IPS-NIHi7 (cell line): ENCODE measurements at regions not wholly inside any gene's neighbourhood (a gene's known extent, or its start where the extent isn't known, plus 50 kb on each side); places are given as distances from the start of the nearest gene placed in this dataset.
"Not testable (repeated sequence)": the region's sequence is repeated elsewhere in the genome, so short reads cannot be mapped to it uniquely, and the experiment has no call there.

Experiments used
- DNase-seq: peaks from one replicate; pipeline ENCODE4 v3.0.0; 2012; ENCODE audit warnings: mixed read lengths; ENCODE audit errors: extremely low spot score

DNA sequence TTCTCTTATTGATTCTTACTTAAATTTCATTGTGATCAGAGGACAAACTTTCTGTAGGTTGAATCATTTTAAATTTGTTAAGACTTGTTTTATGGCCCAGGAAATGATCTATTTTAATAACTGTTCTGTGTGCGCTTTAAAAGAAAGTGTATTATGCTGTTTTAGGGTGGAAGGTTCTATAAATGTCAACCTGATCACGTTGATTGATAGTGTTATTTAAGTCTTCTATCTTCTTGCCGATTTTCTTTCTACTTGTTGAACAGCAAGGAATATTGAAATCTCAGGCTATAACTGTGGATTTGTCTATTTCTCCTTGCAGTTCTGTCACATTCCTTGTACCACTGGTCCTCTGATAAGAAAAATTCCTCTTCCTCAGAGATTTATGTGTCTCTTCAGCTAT is 112.7 kb downstream of the TANC2 start:
- no peak for DNase-seq

DNA sequence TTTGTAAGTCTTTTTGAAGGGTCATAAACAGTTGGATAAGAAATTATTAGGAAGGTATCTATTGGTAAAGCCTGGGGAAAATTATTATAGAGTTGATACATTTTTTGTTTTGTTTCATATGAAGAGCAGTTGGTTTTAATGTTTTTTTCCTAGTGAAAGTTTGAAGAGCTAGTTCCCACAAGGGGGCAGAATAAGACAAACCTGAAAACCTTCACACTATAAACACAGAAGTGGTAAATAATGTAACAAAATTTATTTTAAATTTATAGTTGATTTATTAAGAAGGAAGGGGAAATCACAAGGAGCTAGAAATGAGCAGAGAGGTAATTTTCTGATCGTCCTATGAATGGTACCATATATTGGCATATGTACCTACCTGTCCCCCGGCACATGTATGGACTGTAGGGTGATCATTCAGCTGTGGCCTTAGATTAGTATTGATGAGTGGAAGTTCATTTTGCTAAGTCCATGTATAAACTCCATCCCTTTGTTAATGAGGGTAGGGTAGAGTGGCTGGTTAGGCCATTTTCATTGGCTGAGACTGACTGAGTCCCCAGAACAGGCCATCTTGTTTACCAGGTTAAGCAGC is 116.3 kb downstream of the TANC2 start:
- no peak for DNase-seq

GRCh38 chr17:63082952-63083351 is 116.9 kb downstream of the TANC2 start:
- DNase-seq, result no peak

- no peak for DNase-seq
Observed at GRCh38 chr17:63086483-63087185, 120.6 kb downstream of the TANC2 start.

DNA sequence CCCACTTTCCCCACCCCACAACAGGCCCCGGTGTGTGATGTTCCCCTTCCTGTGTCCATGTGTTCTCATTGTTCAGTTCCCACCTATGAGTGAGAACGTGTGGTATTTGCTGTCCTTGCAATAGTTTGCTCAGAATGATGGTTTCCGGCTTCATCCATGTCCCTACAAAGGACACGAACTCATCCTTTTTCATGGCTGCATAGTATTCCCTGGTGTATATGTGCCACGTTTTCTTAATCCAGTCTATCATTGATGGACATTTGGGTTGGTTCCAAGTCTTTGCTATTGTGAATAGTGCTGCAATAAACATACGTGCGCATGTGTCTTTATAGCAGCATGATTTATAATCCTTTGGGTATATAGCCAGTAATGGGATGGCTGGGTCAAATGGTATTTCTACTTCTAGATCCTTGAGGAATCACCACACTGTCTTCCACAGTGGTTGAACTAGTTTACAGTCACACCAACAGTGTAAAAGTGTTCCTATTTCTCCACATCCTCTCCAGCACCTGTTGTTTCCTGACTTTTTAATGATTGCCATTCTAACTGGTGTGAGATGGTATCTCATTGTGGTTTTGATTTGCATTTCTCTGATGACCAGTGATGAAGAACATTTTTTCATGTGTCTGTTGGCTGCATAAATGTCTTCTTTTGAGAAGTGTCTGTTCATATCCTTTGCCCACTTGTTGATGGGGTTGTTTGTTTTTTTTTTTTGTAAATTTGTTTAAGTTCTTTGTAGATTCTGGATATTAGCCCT is 124.5 kb downstream of the TANC2 start:
- not testable (repeated sequence) for DNase-seq

DNA sequence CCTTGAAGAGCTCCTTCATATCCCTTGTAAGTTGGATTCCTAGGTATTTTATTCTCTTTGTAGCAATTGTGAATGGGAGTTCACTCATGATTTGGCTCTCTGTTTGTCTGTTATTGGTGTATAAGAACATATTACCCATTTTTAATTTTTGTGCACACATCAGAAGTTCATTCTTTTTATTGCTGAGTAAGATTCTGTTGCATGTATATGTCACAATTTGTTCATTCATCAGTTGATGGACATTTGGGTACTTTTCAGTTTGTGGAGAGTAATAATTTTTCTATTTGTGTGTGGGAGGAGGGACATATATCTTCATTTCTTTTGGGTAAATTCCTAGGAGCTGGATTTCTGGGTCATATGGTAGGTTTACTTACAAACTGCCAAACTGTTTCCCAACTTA is 125.9 kb downstream of the TANC2 start:
- not testable (repeated sequence) for DNase-seq

DNA sequence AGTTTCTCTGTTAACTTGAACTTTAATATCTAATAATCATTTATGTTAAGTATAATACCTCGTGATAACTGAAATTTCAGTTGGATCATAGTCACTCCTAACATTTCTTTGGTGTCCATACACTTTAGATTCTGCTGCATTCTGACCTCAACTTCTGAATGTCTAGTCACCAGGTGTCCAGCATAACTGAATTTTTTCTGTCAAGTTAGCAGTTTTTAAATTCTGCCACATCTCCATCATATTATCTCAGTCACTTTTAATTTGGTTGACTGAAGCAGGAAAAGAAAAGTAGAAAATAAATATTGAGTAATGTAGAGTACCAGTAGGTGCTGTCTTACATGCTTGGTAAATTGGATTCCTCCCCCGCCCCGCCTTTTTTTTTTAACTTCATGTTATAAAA is 128.6 kb downstream of the TANC2 start:
- DNase-seq, result no peak

DNA sequence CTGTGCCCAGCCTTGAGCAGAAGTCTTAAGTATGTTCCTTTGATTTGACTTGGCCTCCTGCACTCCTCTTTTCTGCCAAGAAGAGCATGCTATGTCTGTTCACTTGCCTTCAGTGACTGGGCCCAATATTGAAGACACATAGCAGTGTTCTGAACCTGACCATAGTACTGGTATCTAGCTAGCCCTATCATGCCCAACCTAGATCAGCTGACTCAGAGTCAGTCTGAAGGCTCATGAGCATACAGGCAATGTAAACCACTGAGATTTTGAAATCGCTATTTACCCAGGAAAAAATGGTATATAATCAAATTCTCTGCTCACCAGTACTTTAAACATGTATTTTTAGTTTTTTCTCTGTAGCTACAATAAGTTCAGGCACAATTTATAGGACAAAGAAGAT is 129.4 kb downstream of the TANC2 start:
- DNase-seq, result no peak

GRCh38 chr17:63095879-63096278 is 129.8 kb downstream of the TANC2 start:
- no peak for DNase-seq

- DNase-seq, result no peak
Observed at GRCh38 chr17:63096426-63096825, 130.4 kb downstream of the TANC2 start.

DNA sequence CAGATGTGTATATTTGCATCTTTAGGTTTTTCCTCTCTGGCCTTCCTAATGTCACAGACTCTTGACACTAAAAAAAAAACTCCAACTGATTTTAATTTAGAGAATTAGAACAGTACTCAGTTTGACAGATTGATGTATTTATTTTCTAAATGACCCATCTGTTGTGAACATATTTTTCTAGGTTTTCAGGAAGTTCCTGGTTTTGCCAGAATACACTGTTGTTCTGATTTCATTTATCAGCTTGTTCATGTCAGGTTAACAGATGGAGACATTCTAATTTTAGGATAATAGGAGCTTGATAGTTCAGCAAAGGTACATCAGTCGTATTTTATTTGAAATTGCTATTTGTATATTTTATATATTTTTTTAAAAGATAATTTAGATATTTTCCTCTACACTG is 133.4 kb downstream of the TANC2 start:
- DNase-seq, result no peak

GRCh38 chr17:63102034-63102433 is 136.0 kb downstream of the TANC2 start:
- DNase-seq, result no peak

DNA sequence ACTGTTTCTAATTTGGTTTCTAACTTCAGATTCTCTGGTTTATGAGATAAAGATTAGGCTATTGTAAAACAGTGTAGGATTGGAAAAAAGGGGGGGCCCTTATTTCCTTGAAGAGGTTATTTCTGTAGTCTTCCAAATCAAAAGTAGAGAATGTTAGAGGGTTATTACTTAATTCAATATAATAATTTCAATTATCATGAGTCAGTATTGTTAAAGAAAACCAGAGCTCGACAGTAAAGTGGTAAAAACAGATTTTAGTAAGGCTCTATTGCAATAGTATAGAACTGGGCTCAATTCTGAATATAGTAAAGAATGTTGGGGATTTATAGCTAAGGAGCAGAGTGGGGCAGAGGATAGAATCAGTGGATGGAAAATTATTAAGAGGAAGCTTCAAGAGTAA is 140.0 kb downstream of the TANC2 start:
- DNase-seq, result no peak

- DNase-seq, result no peak
Observed at GRCh38 chr17:63109661-63110060, 143.6 kb downstream of the TANC2 start.

DNA sequence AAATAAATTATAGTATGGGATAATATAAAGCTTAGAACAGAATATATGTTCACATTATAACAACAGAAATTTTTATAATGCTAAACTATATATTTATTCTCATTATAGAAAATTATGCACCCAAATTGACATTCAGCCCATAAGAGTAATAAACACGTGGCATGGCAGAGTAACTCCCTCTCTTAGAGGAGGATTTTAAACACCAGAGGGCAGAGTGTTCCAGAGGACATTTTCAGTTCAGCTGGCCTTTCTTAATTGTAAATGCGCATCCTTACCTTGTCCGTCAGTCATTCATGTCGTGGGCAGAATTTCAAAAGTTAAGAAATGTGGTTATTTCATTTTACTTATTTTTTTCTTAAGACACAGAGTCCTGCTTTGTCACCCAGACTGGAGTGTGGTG is 147.1 kb downstream of the TANC2 start:
- DNase-seq, result peak; percentile 18

DNA sequence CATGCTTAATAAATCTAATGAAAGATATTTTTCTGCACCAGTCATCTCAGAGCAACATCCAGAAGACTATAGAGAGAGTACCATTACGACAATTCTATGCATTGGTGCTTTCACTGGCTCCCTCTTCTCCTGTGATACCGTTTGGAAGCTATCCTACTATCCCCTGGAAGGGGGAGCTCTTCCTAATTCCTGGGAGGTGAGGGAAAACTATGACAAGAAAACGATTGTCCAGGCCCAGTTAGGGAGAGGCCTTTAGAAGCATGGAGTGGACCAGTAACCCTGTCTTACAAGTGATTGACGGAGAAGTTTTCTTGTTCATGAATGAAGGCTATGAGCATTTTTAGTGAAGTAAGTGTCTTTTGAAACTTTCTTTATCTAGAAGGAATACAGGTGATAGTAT is 150.2 kb downstream of the TANC2 start:
- DNase-seq, result peak; percentile 54

DNA sequence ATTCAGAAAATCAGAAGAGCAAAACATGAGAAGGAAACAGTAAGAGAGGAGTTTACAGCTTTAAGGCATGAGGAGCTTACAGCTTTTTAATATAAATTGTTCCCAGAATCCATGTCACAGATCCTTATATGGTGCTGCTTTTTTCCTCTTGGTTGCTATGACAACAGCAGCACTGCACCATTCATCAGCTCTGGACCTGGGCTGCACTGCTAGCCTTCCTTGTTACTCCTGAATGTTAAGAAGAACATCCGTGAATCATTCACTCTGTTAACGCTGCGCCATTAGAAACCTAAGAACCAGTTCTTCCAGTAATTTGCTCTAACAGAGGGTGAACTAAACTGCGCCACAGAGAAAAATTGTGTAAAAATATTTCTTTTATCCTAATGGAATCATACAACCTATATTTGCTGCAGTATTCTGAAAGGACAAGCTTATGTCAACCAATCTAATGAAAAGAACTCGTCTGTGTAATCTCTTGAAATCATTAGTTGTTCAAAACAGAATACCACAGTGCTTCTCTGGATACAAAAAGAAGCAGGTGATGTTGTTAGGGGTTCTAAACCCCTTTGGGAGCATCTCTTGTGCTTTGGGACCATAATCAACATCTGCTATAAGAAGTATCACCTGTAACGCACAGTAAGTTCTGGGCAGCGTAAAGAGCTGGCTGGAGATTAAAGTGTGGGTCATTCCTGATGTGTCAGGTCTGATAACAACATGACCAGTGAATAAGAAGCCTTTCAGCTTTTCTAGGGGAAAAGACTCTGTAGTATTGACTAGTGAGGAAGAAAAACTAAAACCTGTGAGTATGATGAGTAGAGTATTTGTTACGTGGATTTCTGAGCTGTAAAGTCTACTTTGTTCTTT is 151.2 kb downstream of the TANC2 start:
- peak; percentile 15 for DNase-seq

- no peak for DNase-seq
Observed at GRCh38 chr17:63120406-63120805, 154.4 kb downstream of the TANC2 start.

DNA sequence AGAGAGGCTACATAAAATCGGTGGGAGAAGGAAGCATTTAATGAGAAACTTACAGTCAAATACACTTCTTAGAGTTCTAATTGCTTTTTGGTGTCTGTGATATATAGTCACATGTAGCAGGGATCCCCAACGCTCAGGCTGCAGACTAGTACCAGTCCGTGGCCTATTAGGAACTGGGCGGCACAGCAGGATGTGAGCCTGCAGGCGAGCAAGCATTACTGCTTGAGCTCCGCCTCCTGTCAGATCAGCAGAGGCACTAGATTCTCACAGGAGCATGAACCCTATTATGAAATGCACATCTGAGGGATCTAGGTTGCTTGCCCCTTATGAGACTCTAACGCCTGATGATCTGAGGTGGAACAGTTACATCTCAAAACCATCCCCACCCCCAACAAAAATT is 158.5 kb downstream of the TANC2 start:
- DNase-seq, result no peak

DNA sequence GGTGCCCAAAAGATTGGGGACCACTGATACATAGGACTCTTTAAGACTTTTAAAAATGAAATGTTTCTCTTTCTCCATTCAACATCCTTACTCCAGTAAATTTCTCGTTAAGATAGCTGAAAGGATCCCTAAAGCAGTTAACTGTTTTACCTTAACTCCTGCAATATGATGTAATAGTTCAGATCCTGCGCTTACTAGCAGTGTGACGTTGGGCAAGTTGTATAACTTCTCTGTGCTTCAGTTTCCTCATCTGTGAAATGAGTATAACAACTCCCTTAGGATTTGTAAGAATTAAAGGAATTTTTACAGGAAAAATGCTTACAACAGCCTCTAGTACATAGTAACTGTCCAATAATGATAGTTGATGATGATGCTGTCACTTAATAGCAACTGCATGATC is 158.9 kb downstream of the TANC2 start:
- DNase-seq, result no peak

GRCh38 chr17:63125987-63126386 is 160.0 kb downstream of the TANC2 start:
- no peak for DNase-seq

DNA sequence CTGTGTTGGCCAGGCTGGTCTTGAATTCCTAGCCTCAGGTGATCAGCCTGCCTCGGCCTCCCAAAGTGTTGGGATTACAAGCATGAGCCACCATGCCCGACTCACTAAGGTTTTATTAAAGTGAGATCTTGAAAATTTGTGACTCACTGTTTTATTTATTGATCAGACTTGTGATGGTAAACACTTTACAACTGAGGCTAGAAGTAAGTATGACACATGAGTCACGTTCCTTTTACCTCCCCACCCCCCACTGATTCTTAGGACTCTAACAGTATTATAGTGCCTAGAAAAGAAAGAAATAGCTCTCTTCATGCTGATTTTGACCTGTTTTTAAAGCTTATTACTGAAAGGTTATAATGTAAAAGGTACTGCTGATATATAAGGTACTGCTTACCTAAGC is 160.6 kb downstream of the TANC2 start:
- DNase-seq, result no peak
